ENCODE measurements at regions not wholly inside any gene's neighbourhood (a gene's known extent, or its start where the extent isn't known, plus 50 kb on each side); places are given as distances from the start of the nearest gene placed in this dataset.

DNA sequence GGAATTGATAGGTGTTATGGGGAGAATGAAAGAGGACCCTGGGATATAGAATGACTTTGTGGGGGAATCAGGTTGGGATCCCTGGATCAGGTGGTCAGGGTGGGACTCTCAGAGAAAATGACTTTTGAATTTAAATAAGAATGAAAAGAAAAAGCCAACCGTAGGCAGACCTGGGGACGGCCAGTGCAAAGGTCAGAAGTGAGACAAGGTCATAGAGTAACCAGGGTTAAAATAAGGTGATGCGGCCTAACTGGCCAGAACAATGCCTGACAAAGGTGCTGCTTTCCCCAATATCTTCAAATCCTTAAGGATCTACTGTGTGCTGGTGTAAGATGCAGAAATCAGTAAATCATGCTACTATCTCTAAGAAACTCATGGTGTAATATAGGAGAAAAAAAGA, 238.4 kb upstream of the JUN start:
- no peak for DNase-seq (ENCODE audit: low spot score)

GRCh38 chr1:59022799-59023198, 239.0 kb upstream of the JUN start:
- DNase-seq (ENCODE audit: low spot score) = no peak

GRCh38 chr1:59025201-59025600, 241.4 kb upstream of the JUN start:
- DNase-seq (ENCODE audit: low spot score) = no peak

- no peak for DNase-seq (ENCODE audit: low spot score)
Observed at GRCh38 chr1:59025898-59026426, 242.1 kb upstream of the JUN start.

DNA sequence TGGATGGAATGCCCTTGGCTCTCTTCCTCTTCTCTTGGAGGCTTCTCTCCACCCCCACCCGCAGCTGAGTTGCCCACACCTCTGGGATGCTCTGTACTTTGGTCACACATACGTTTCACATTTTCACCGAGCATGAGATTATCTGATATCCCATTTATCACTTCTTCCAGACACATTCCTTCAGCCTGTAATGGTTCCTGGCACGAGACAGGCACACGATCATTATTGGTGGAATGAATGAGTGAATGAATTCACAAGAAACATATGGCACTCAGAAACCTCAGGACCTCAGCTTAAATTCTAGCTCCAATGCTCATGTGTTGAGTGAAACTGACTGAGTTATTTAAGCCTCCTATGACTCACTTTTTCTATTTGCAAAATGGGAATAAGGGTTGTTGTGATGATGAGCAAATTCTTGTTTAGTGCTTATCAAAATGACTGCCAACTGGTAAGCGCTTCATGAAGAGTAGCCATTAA, 242.7 kb upstream of the JUN start:
- DNase-seq (ENCODE audit: low spot score) = no peak

DNA sequence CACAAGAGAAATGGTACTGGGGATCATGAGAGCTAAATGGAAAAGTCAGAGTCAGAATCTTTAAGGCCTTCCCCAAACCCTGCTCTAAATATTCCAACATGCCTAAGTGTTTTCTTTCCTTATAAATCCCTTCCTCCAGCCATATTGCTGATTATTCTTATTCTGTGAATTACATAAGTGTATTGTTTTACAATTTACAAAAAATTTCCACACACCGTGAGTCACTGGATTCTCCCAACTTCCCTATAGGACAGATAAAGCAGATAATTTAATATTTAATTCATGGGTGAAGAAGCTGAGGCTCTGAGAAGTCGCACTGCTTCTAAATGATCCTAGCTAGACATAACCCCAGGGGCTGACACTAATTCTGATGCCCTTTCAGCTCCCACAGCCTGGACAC, 243.3 kb upstream of the JUN start:
- no peak for DNase-seq (ENCODE audit: low spot score)

DNA sequence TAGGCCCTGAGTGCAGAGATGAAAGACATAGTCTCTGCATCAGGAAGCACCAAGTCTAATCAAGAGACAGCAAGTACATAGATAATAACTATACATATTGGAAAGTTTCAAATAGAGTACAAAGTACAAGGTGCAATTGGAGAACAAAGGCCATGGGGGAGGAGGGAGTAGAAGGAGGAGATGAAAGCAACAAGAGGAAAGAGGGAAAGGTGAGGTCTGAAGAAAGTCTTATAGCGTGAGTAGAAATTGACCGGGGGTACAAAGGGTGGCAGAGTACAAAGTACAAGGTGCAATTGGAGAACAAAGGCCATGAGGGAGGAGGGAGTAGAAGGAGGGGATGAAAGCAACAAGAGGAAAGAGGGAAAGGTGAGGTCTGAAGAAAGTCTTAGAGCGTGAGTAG, 244.2 kb upstream of the JUN start:
- no peak for DNase-seq (ENCODE audit: low spot score)

DNA sequence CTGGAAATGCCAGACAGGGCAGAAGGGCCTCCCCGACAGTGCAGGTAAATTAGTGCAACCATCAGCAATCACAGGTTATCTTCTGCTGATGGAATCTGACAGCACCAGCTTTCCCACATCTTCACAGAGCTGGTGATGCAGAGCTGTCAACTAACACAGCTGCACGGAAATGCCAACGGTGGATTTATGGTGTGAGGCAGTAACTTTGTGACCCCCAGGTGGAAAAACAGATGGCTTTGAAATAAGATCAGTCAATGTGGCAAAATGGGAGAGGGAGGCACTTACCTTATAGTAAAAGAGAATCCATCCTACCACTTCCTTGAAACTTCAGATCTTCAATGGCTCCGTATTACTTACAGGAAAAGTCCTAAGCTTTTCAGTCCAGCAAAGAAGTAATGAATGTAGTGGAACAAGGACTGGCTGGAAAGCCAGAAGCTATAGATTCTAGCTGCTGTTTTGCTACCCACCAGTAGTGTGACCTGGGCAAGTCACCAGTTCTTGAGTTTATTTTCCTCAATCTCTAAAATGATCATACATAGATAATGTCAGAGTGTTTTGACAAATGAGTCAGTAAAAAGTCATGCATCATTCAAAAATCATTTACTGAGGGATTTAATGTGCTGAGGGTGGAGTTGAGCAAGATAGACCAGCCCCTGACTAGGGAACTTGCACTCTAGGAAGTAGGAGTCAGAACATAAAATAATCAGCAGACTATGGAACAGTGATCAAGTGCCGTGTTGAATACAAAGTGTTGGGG, 245.7 kb upstream of the JUN start:
- DNase-seq (ENCODE audit: low spot score) = peak; percentile 57

DNA sequence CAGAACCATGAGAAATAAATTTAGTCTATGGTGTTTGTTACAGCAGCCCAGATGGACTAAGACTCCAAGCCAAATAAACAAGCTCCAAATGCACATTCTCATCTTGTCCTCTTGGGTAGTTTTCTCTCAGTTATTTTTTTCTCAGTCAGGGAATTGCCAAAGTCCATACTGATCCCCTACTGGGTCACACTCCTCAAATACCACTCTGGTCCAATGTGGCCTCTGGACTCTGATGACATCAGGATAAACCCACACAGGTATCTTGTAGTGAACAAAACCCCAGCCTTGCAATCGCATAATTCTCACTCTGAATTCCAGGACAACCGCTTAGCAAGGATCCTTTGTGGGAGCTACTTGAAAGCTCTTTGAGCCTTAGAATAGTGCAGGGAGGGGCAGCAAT, 248.4 kb upstream of the JUN start:
- DNase-seq (ENCODE audit: low spot score) = no peak

- DNase-seq (ENCODE audit: low spot score) = no peak
Observed at GRCh38 chr1:59033761-59034160, 249.9 kb upstream of the JUN start.

DNA sequence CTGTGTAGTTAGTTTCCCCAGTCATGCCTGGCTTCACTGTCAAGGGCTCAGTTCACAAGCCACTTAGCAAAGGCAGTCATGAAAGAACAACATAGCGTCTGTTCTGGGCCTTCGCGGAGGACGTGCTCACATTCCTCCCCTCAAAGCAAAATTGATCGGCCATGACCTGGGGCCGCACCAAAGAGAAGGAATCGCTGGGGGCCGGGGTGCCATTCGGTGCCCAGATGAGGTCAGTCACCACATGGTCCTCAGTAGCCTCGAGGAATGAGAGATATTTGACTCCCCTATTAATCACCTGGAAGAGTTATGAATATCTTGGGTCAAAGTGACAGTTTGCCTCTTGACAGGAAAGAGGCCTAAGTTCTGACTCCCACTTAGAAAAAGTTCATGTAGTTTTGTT, 251.1 kb upstream of the JUN start:
- no peak for DNase-seq (ENCODE audit: low spot score)

- peak; percentile 68 for DNase-seq (ENCODE audit: low spot score)
Observed at GRCh38 chr1:59039551-59039950, 255.7 kb upstream of the JUN start.

- DNase-seq (ENCODE audit: low spot score) = no peak
Observed at GRCh38 chr1:59040486-59040885, 256.4 kb upstream of the FGGY start.

DNA sequence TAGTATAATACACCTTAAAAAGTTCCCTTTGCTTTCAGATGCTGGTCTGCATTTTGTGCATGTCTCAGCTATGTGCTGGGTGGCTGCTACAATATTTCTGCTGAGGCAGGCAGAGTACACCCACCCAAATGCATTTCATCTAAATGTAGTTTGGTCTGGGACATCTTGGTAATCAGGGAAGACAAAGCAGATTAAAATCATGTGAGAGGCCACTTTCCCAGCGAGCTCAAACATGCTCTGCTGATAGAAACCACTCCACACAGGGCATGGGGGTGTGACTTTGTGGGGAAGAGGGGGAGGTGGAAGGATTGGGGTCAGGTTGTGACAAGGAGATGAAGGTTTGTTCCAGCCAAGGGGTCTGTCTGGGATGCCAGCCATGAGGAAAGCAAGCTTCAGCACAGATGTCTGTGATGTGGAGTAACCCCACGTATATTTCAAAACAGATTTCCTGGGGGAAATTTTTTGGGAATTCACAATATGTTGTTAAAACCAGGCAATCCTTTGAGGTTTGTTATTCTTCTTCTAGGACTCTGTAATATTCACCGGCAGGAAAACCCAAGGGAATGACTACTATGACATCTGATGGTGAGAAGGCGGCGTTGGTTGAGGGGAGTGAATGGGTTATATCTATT, 255.1 kb upstream of the FGGY start:
- DNase-seq (ENCODE audit: low spot score) = peak; percentile 80

DNA sequence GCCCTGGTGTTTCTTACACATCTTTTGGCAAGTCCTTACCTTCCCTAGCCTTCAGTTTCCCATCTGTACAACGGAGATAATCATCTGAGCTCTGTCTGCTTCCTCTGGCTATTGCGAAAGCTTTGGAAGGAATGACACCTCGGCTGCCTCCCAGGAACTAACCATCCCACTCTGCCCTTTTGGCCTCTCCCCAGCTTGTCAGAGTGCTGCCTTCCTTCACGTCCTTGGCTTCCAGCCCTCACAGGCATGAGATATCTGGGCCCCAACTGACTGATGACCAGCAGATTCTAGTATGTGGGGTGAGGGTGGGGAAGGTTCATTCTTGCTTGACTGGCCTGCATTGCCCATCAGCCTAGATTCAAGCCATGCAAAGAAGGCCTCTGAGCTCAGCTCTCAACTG, 253.1 kb upstream of the FGGY start:
- peak; percentile 95 for DNase-seq (ENCODE audit: low spot score)

GRCh38 chr1:59044535-59045121, 252.3 kb upstream of the FGGY start:
- DNase-seq (ENCODE audit: low spot score) = no peak

- no peak for DNase-seq (ENCODE audit: low spot score)
Observed at GRCh38 chr1:59045137-59045536, 251.8 kb upstream of the FGGY start.

GRCh38 chr1:59045636-59046035, 251.3 kb upstream of the FGGY start:
- no peak for DNase-seq (ENCODE audit: low spot score)

DNA sequence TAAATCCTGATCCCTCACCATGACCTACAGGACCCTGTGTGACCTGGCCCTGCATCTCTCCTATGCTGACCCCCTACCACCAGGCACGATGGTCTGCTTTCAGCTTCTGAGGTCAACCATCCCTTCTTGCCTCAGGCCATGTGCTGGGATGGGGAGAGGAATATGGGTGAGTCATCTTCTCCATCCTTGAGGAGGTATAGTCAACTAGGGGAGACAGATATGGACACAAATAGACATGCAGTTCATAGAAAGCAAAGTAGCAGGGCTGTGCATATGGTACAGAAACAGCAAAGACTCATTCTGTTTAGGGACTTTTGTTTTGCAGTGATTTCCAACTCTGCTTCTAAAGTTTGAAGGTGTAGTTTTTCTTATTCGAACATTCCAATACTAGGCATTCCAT, 250.8 kb upstream of the FGGY start:
- DNase-seq (ENCODE audit: low spot score) = no peak

DNA sequence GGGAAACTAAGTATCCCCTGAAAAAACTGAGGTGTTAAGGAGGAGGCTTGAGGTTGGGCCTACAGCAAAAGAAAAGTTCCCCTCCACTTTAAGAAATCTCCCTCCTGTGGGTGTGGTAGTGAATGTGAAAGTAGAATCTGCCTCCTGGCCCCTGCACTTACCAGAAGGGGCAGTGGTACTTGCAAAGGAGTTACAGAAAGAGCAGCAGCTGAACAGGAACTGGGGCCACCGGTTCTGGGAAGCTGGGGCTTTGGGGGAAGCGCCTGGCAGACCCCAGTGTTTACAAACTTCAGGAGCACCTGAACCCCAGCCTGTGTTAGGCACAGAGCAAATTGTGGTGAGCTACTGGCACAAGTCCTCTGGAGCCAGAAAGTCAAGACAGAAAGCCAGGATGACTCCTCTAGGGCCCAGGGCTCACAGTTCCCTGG, 250.2 kb upstream of the FGGY start:
- peak; percentile 49 for DNase-seq (ENCODE audit: low spot score)

DNA sequence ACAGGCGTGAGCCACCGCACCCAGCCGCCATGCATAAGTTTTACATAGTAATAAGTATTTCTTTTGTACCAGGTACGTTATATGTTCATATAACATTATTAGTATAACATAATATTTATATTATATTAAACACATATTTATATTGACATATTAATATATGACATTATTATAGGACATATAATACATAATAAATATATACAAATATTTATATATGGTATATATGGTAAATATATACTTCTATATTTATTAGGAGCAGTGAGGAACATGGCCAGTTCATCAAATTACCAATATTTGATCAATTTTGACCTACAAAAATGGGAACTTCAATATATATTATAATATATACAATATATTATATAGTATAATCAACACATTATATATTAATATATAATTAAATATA, 245.9 kb upstream of the FGGY start:
- DNase-seq (ENCODE audit: low spot score) = no peak

GRCh38 chr1:59052166-59052590, 244.7 kb upstream of the FGGY start:
- DNase-seq (ENCODE audit: low spot score) = peak; percentile 83

DNA sequence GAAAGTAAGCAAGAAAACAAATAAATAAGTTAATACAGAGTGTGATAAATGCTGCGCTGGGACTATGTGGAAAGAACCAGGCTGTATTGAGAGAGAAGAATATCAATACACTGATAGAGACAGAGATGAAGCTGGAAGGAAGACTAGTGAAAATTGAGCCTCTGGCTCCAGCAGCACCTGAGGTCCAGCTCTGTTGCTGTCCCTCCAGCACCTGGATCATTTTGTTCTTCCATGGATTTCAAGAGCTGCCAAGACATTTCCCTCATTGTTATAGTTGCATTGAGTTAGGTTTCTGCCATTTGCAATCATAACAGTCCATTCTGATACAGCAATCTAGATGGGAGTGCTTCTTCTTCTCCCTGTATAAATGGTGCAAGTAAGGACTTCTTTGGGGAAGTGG, 242.7 kb upstream of the FGGY start:
- DNase-seq (ENCODE audit: low spot score) = no peak

All from umbilical cord (tissue), 1 donor.